Neural cell (in vitro differentiated cells): ENCODE measurements at regions not wholly inside any gene's neighbourhood (a gene's known extent, or its start where the extent isn't known, plus 50 kb on each side); places are given as distances from the start of the nearest gene placed in this dataset.

Source experiments
- H2AFZ ChIP-seq: fragments of 200-600, 300-800 bp; sonication (generic), shearing (Covaris generic); 2 replicates; pipeline ENCODE4 v1.6.0; 2014; ENCODE audit warnings: low read depth, mild to moderate bottlenecking, antibody characterized with exemption, low read length, moderate library complexity
- H3F3A ChIP-seq: fragments of 200-600 bp; shearing (Covaris generic); 2 replicates; pipeline ENCODE4 v1.6.1; 2016; ENCODE audit warnings: mild to moderate bottlenecking, moderate library complexity, mixed read lengths, antibody characterized with exemption, low read length; ENCODE audit not compliant: insufficient read depth, poor library complexity, severe bottlenecking
- H3K27ac ChIP-seq: fragments of 200-600, 300-800 bp; sonication (generic), shearing (Covaris generic); 2 replicates; pipeline ENCODE4 v1.5.1; 2014; ENCODE audit warnings: mild to moderate bottlenecking, low read length, moderate library complexity
- H3K27me3 ChIP-seq: fragments of 300-800, 200-600 bp; sonication (generic), shearing (Covaris generic); 2 replicates; pipeline ENCODE4 v1.6.0; 2014; ENCODE audit warnings: mild to moderate bottlenecking, low read depth, low read length, moderate library complexity; ENCODE audit not compliant: insufficient read depth
- H3K36me3 ChIP-seq: fragments of 300-800, 200-600 bp; sonication (generic), shearing (Covaris generic); 2 replicates; pipeline ENCODE4 v1.5.1; 2014; ENCODE audit warnings: mild to moderate bottlenecking, antibody characterized with exemption, low read length, moderate library complexity; ENCODE audit not compliant: insufficient read depth
- H3K4me2 ChIP-seq: fragments of 300-800, 200-600 bp; sonication (generic), shearing (Covaris generic); 2 replicates; pipeline ENCODE4 v1.6.0; 2014; ENCODE audit warnings: mild to moderate bottlenecking, low read length
- H3K4me3 ChIP-seq: fragments of 300-800, 200-600 bp; sonication (generic), shearing (Covaris generic); 2 replicates; pipeline ENCODE4 v1.5.1; 2014; ENCODE audit warnings: mild to moderate bottlenecking, low read length, moderate library complexity
- H3K79me2 ChIP-seq: fragments of 200-600 bp; shearing (Covaris generic); replicated peaks from 2 replicates; pipeline ENCODE4 v1.6.0; 2014; ENCODE audit warnings: mild to moderate bottlenecking, low read length, moderate library complexity; ENCODE audit not compliant: insufficient read depth
- H3K9ac ChIP-seq: fragments of 300-800, 200-600 bp; sonication (generic), shearing (Covaris generic); 2 replicates; pipeline ENCODE4 v1.6.1; 2016; ENCODE audit warnings: mild to moderate bottlenecking, low read length, mixed read lengths
- H3K9me2 ChIP-seq: fragments of 200-600 bp; shearing (Covaris generic); 2 replicates; pipeline ENCODE4 v1.6.1; 2016; ENCODE audit warnings: mild to moderate bottlenecking, low read length, mixed read lengths; ENCODE audit not compliant: insufficient read depth
- H3K9me3 ChIP-seq: fragments of 200-600, 300-800 bp; sonication (generic), shearing (Covaris generic); 2 replicates; pipeline ENCODE4 v1.6.1; 2016; ENCODE audit warnings: mild to moderate bottlenecking, mixed run types, low read length, moderate library complexity, mixed read lengths
- H4K20me1 ChIP-seq: fragments of 200-600 bp; shearing (Covaris generic); 2 replicates; pipeline ENCODE4 v1.6.1; 2016; ENCODE audit warnings: mild to moderate bottlenecking, mixed run types; ENCODE audit not compliant: insufficient read depth
- CTCF ChIP-seq: fragments of 450-650 bp; IDR thresholded peaks from 2 replicates; pipeline ENCODE4 v1.5.1; 2014; ENCODE audit warnings: antibody characterized with exemption, mild to moderate bottlenecking, moderate library complexity; ENCODE audit not compliant: poor library complexity, severe bottlenecking
- EP300 ChIP-seq: fragments of 450-650 bp; conservative IDR thresholded peaks from 2 replicates; pipeline ENCODE4 v1.6.1; 2014; ENCODE audit warnings: antibody characterized with exemption, mild to moderate bottlenecking, moderate library complexity; ENCODE audit not compliant: poor library complexity, severe bottlenecking
- EZH2 ChIP-seq: fragments of 200-600, 300-800 bp; shearing (Covaris generic), sonication (generic); IDR thresholded peaks from 2 replicates; pipeline ENCODE4 v1.6.1; 2014; ENCODE audit warnings: antibody characterized with exemption, low read length, borderline replicate concordance, mild to moderate bottlenecking; ENCODE audit not compliant: insufficient read depth, poor library complexity, severe bottlenecking
- MXI1 ChIP-seq: fragments of 450-650 bp; conservative IDR thresholded peaks from 2 replicates; pipeline ENCODE4 v1.6.1; 2014; ENCODE audit warnings: antibody characterized with exemption, mild to moderate bottlenecking; ENCODE audit not compliant: poor library complexity, severe bottlenecking
- POLR2AphosphoS5 ChIP-seq: IDR thresholded peaks from 2 replicates; pipeline ENCODE4 v1.6.1; 2012
- RAD21 ChIP-seq: fragments of 450-650 bp; conservative IDR thresholded peaks from 2 replicates; pipeline ENCODE4 v1.6.1; 2014; ENCODE audit warnings: antibody characterized with exemption, mild to moderate bottlenecking, moderate library complexity
- REST ChIP-seq: IDR thresholded peaks from 2 replicates; pipeline ENCODE4 v1.6.1; 2012; ENCODE audit warnings: borderline replicate concordance
- SMC3 ChIP-seq: fragments of 450-650 bp; conservative IDR thresholded peaks from 2 replicates; pipeline ENCODE4 v1.6.1; 2014; ENCODE audit warnings: antibody characterized with exemption, mild to moderate bottlenecking, moderate library complexity; ENCODE audit not compliant: poor library complexity
- TAF1 ChIP-seq: IDR thresholded peaks from 2 replicates; pipeline ENCODE4 v1.6.1; 2012; ENCODE audit warnings: low read depth

- H3K36me3 ChIP-seq = no peaks in the 10 kb centered on the region
- no peaks in the 10 kb centered on the region for H3K9me2 ChIP-seq
- H3K4me3 ChIP-seq = no peak overlapping the region
- TF ChIP-seq POLR2AphosphoS5 (no peak), EZH2 (no peak), TAF1 (no peak), RAD21 (no peak), REST (no peak), EP300 (no peak), SMC3 (no peak), MXI1 (no peak), CTCF (no peak)
- no peaks in the 10 kb centered on the region for H3K79me2 ChIP-seq
- no peaks in the 10 kb centered on the region for H4K20me1 ChIP-seq
- no peak overlapping the region for H2AFZ ChIP-seq
- H3F3A ChIP-seq = no peaks in the 10 kb centered on the region
- no peak overlapping the region for H3K27ac ChIP-seq
- H3K4me2 ChIP-seq = no peak overlapping the region
- no peaks in the 10 kb centered on the region for H3K9me3 ChIP-seq
- H3K9ac ChIP-seq = no peak overlapping the region
- no peaks in the 10 kb centered on the region for H3K27me3 ChIP-seq
These were observed 247.6 kb upstream of the PDE4D start for GRCh38 chr5:60141119-60141518.

- H3K79me2 ChIP-seq = no peaks in the 10 kb centered on the region
- no peaks in the 10 kb centered on the region for H3K27me3 ChIP-seq
- no peak overlapping the region for H3K4me3 ChIP-seq
- H2AFZ ChIP-seq = no peak overlapping the region
- no peak overlapping the region for H3K9ac ChIP-seq
- no peaks in the 10 kb centered on the region for H3K9me3 ChIP-seq
- no peak for TF ChIP-seq MXI1
- no peak for TF ChIP-seq SMC3
- TF ChIP-seq EP300 = no peak
- no peak for TF ChIP-seq POLR2AphosphoS5
- TF ChIP-seq REST = no peak
- no peak for TF ChIP-seq TAF1
- no peak for TF ChIP-seq EZH2
- no peak for TF ChIP-seq RAD21
- no peak for TF ChIP-seq CTCF
- no peak overlapping the region for H3K4me2 ChIP-seq
- no peaks in the 10 kb centered on the region for H3F3A ChIP-seq
- H3K36me3 ChIP-seq = no peaks in the 10 kb centered on the region
- H3K9me2 ChIP-seq = no peaks in the 10 kb centered on the region
- no peaks in the 10 kb centered on the region for H4K20me1 ChIP-seq
- peak overlapping the region; percentile 28 for H3K27ac ChIP-seq
These were observed 243.3 kb upstream of the PDE4D start for GRCh38 chr5:60136841-60137240.
